ENCODE measurements at regions not wholly inside any gene's neighbourhood (a gene's known extent, or its start where the extent isn't known, plus 50 kb on each side); places are given as distances from the start of the nearest gene placed in this dataset.

DNA sequence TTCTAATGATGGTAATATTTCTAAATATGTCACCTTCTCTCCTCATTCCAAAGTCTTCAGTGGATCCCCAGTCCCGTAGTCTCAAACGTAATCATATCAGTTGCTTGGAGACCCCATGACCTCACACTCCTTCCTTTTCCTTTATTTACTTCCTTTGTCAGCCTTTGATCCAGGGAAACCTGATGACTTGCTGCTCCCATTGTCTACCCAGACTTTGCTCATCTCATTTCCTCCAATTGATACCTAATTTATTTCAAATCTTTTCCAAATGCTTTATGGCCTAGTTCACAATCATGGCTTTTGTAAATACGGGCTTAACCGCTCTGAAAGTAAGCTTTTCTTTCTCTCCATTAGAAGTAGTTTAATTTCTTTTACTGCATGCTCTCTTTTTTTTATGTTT, 402.4 kb upstream of the CYRIA start:
- no peak for DNase-seq (ENCODE audit: low spot score)
- TF ChIP-seq, protein P1, sequence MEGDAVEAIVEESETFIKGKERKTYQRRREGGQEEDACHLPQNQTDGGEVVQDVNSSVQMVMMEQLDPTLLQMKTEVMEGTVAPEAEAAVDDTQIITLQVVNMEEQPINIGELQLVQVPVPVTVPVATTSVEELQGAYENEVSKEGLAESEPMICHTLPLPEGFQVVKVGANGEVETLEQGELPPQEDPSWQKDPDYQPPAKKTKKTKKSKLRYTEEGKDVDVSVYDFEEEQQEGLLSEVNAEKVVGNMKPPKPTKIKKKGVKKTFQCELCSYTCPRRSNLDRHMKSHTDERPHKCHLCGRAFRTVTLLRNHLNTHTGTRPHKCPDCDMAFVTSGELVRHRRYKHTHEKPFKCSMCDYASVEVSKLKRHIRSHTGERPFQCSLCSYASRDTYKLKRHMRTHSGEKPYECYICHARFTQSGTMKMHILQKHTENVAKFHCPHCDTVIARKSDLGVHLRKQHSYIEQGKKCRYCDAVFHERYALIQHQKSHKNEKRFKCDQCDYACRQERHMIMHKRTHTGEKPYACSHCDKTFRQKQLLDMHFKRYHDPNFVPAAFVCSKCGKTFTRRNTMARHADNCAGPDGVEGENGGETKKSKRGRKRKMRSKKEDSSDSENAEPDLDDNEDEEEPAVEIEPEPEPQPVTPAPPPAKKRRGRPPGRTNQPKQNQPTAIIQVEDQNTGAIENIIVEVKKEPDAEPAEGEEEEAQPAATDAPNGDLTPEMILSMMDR (IDR thresholded peaks at IDR 0.05; ENCODE audit: extremely low read depth, missing control alignments) = no peak

DNA sequence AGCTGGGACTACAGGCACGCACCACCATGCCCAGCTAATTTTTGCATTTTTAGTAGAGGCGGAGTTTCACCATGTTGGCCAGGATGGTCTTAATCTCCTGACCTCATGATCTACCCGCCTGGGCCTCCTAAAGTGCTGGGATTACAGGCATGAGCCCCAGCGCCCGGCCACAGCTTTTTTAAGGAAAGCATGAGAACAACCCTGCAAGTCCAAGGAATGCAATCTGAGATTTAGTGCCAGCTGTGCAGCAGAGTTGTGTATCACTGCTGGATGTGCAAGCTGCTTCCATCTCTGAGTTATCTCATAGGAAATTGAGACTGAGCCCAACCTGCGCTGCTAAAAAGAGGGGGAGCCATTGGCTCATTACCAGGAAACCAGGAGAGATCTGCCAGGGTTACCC, 399.9 kb upstream of the CYRIA start:
- DNase-seq (ENCODE audit: low spot score) = no peak
- TF ChIP-seq, protein P1 (IDR thresholded peaks at IDR 0.05; ENCODE audit: extremely low read depth, missing control alignments) = no peak

- DNase-seq (ENCODE audit: low spot score) = no peak
- TF ChIP-seq, protein P1 (IDR thresholded peaks at IDR 0.05; ENCODE audit: extremely low read depth, missing control alignments) = no peak
Observed at GRCh38 chr2:17061028-17061427, 395.4 kb upstream of the CYRIA start.

DNA sequence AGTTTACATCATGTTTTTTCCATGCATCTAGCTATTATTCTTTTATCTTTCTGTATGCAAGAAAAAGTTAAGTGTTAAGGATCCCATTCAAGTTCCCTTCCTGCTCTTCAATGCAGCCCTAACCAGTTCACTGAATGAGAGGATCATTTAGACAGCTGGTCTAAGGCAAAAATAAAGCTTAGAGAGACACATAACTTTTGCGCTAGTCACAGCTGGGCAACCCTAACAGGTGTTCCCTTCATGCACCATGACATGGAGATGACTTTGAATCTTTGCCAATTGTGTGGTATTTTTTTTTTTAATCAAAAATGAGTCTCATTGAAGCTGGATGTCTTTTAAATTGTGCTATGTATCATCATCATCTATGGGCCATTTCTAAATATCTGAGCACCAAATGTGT, 393.8 kb upstream of the CYRIA start:
- DNase-seq (ENCODE audit: low spot score) = no peak
- TF ChIP-seq, protein P1 (IDR thresholded peaks at IDR 0.05; ENCODE audit: extremely low read depth, missing control alignments) = no peak

DNA sequence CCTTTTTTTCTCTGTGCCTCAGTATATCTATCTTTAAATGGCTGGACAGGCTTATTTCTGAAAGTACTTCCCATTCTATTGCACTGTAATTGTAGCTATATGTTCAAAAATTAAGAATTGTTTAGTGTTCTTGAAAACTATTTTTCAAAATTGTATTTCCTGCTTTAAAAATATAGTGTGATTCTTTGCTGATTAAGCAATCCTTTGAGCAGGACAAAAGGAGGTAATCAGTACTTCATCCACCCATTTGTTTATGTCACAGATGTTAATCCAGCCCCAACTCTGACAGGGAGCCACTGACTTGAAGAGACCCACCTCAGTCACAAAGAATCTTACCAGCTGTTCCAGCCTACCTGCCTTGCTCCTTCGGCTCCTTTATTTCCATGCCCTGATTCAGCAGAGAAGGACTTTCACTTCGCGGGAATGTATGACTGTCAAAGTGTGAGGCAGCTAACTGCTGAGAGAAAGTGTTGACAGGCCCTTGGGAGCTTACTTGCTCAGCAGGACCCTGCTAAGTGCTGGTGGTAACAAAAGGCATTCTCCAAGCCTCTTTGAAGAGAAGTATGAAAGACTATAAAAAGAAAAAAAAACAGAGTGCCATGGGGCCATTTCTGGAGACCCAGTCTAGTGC, 393.3 kb upstream of the CYRIA start:
- TF ChIP-seq, protein P1 (IDR thresholded peaks at IDR 0.05; ENCODE audit: extremely low read depth, missing control alignments) = no peak
- DNase-seq (ENCODE audit: low spot score) = no peak

GRCh38 chr2:17057109-17058017, 391.7 kb upstream of the CYRIA start:
- TF ChIP-seq, protein P1 (IDR thresholded peaks at IDR 0.05; ENCODE audit: extremely low read depth, missing control alignments) = no peak
- no peak for DNase-seq (ENCODE audit: low spot score)

GRCh38 chr2:17056236-17056635, 390.6 kb upstream of the CYRIA start:
- no peak for DNase-seq (ENCODE audit: low spot score)
- TF ChIP-seq, protein P1 (IDR thresholded peaks at IDR 0.05; ENCODE audit: extremely low read depth, missing control alignments) = no peak

All from GM20000 (cell line).